ENCODE measurements at regions not wholly inside any gene's neighbourhood (a gene's known extent, or its start where the extent isn't known, plus 50 kb on each side); places are given as distances from the start of the nearest gene placed in this dataset.

DNA sequence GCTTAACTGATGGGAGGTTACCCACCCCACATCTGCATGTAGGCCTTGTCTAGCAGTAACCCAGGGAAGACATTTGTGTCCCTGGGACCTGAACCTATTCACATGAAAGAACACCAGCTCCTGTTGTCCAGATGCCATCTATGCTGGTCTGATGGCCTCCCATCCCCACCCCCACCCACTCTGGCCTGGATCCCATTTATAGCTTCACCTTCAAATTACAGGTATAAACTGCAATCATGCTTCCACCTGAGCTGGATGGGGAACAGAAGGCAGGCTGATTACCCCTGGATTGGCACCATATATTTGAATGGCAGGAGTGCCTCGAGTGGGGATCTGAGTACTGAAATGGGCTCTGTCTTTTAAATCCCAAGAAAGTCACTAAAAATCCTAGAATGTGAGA lies 312.7 kb upstream of the USP24 start:
- no peak for DNase-seq (ENCODE audit: low read depth, low spot score)
- ChIA-PET CTCF (interaction anchor here (1.3 kb wide), 1 partner anchor 153 kb away, joined by 4 read pairs; no protein-coding TSS in a partner anchor), POLR2A (no interaction called here)
- TF ChIP-seq, protein P1, sequence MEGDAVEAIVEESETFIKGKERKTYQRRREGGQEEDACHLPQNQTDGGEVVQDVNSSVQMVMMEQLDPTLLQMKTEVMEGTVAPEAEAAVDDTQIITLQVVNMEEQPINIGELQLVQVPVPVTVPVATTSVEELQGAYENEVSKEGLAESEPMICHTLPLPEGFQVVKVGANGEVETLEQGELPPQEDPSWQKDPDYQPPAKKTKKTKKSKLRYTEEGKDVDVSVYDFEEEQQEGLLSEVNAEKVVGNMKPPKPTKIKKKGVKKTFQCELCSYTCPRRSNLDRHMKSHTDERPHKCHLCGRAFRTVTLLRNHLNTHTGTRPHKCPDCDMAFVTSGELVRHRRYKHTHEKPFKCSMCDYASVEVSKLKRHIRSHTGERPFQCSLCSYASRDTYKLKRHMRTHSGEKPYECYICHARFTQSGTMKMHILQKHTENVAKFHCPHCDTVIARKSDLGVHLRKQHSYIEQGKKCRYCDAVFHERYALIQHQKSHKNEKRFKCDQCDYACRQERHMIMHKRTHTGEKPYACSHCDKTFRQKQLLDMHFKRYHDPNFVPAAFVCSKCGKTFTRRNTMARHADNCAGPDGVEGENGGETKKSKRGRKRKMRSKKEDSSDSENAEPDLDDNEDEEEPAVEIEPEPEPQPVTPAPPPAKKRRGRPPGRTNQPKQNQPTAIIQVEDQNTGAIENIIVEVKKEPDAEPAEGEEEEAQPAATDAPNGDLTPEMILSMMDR (IDR thresholded peaks at IDR 0.05; ENCODE audit: insufficient read depth, low read length, missing control alignments) = no peak
- no peak overlapping the region for H3K4me3 ChIP-seq (ENCODE audit: low read depth, low read length)

DNA sequence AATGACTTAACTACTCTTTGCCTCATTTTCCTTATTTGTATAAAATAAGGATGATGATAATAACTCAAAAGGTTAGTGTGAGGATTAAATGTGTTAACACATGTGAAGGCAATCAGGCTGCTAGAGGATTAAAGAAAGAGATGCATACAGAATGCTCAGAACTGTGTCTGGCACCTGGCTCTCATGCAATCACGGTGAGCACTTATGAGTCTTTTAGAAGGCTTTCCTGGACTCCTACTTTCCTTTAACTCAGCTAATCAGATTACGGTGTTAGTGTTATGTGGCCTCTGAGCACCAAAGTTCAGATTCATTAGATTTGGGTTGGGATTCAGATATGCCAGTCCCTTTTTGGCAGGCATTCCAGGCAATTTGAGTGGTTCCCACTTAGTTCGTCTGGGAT lies 311.6 kb upstream of the USP24 start:
- no peak for DNase-seq (ENCODE audit: low read depth, low spot score)
- TF ChIP-seq, protein P1 (IDR thresholded peaks at IDR 0.05; ENCODE audit: insufficient read depth, low read length, missing control alignments) = no peak
- POLR2A ChIA-PET = no interaction called here
- CTCF ChIA-PET = interaction anchor here (1.1 kb wide), 1 partner anchor 189 kb away, joined by 3 read pairs; no protein-coding TSS in a partner anchor
- H3K4me3 ChIP-seq (ENCODE audit: low read depth, low read length) = no peak overlapping the region

GRCh38 chr1:55524006-55524405 lies 308.8 kb upstream of the USP24 start:
- DNase-seq (ENCODE audit: low read depth, low spot score) = no peak
- H3K4me3 ChIP-seq (ENCODE audit: low read depth, low read length) = no peak overlapping the region
- ChIA-PET CTCF (no interaction called here), POLR2A (no interaction called here)
- TF ChIP-seq, protein P1 (IDR thresholded peaks at IDR 0.05; ENCODE audit: insufficient read depth, low read length, missing control alignments) = no peak

DNA sequence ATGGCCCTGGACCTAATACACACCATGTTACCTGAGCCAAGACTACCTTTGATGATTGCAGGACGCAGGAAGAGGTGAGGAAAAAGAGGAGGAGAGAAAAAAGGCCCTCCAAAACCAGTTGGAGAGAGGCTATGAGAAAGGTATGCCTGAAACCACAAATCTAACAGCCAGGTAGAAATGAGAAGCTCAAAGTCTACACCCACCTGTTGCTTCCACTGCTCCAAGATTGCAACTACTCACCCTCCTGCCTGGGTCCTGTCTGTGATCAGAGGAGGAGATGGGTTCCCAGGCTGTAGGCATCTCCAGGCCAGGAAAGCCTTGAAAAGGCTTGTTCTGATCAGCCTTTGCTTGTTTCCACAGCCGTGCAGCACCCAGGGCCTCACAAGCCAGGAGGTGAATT lies 307.8 kb upstream of the USP24 start:
- DNase-seq (ENCODE audit: low read depth, low spot score) = no peak
- TF ChIP-seq, protein P1 (IDR thresholded peaks at IDR 0.05; ENCODE audit: insufficient read depth, low read length, missing control alignments) = no peak
- ChIA-PET POLR2A (no interaction called here), CTCF (interaction anchor here (1.4 kb wide), 1 partner anchor 1062 kb away, joined by 4 read pairs; no protein-coding TSS in a partner anchor)
- no peak overlapping the region for H3K4me3 ChIP-seq (ENCODE audit: low read depth, low read length)

DNA sequence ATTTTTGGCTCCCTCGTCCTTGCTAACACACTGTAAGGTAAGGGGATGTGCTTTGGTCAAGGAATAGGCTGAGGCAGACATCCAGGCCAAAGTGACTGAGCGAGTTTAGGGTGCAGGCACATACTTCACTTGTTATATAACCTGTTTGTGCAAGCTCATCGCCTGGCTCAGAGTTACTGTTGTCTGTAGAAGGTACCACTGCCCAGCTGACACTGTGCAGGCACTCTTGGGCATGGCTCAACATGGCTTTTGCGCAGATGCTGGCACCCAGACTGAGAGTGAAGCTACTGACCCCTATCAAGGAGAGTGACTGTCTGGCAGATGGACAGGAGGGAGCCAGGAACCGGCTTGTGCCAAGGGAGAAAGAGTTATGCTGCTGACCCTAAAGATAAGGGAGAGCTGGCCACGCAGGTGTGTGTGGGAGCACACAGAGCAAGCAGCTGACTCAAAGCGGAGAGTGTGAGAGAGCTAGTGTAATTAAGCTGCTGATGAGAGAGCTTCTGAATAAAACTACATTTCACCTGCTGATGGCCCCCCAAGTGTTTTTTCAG lies 307.3 kb upstream of the USP24 start:
- ChIA-PET CTCF (interaction anchor here (1.4 kb wide), 1 partner anchor 1063 kb away, joined by 4 read pairs; no protein-coding TSS in a partner anchor), POLR2A (no interaction called here)
- DNase-seq (ENCODE audit: low read depth, low spot score) = no peak
- no peak overlapping the region for H3K4me3 ChIP-seq (ENCODE audit: low read depth, low read length)
- TF ChIP-seq, protein P1 (IDR thresholded peaks at IDR 0.05; ENCODE audit: insufficient read depth, low read length, missing control alignments) = no peak

GRCh38 chr1:55520861-55521260 lies 305.7 kb upstream of the USP24 start:
- no peak overlapping the region for H3K4me3 ChIP-seq (ENCODE audit: low read depth, low read length)
- ChIA-PET POLR2A (no interaction called here), CTCF (no interaction called here)
- TF ChIP-seq, protein P1 (IDR thresholded peaks at IDR 0.05; ENCODE audit: insufficient read depth, low read length, missing control alignments) = no peak
- DNase-seq (ENCODE audit: low read depth, low spot score) = no peak

Measured in AG04449 (cell line).